ENCODE measurements at regions not wholly inside any gene's neighbourhood (a gene's known extent, or its start where the extent isn't known, plus 50 kb on each side); places are given as distances from the start of the nearest gene placed in this dataset.

- no peaks in the 10 kb centered on the region for H3K27me3 Mint-ChIP-seq (ENCODE audit: low read depth)
- Histone ChIP-seq H3K18ac (ENCODE audit: insufficient read length, low read depth, low read length) (no peak overlapping the region), H3K4ac (ENCODE audit: low read depth, low read length) (no peak overlapping the region), H3T11ph (ENCODE audit: low read length) (no peak overlapping the region), H3K14ac (ENCODE audit: insufficient read depth, low read length) (no peak overlapping the region), H3K56ac (ENCODE audit: insufficient read length, low read depth, low read length) (no peak overlapping the region), H3K27ac (ENCODE audit: insufficient read length, low read depth, low read length) (no peak overlapping the region), H3K4me2 (ENCODE audit: insufficient read depth, insufficient read length, low read length) (no peak overlapping the region), H3K23me2 (ENCODE audit: insufficient read length, low read depth, low read length, poor library complexity, severe bottlenecking) (no peaks in the 10 kb centered on the region), H2AK5ac (ENCODE audit: insufficient read length, low read length) (no peak overlapping the region), H2BK120ac (ENCODE audit: low read depth, low read length, poor library complexity, severe bottlenecking) (no peak overlapping the region), H2BK12ac (ENCODE audit: insufficient read length, low read depth, low read length) (no peak overlapping the region), H4K91ac (ENCODE audit: insufficient read length, low read depth, low read length) (no peak overlapping the region), H3K4me1 (ENCODE audit: insufficient read depth, low read length) (peaks cover 2% of the 10 kb centered on the region; the same call in 1 of the 2 replicates), H3K9ac (ENCODE audit: extremely low read depth, insufficient read length, low read length) (no peak overlapping the region), H2AFZ (ENCODE audit: low read length) (no peak overlapping the region), H2BK15ac (ENCODE audit: low read depth, low read length) (no peak overlapping the region), H3K79me2 (ENCODE audit: insufficient read depth, low read length) (no peaks in the 10 kb centered on the region), H2BK5ac (ENCODE audit: insufficient read length, low read length) (no peak overlapping the region), H4K20me1 (ENCODE audit: control insufficient read depth, insufficient read depth, insufficient read length) (no peaks in the 10 kb centered on the region), H3K9me3 (ENCODE audit: control insufficient read depth, low read depth, low read length) (no peaks in the 10 kb centered on the region), H4K5ac (ENCODE audit: insufficient read length, low read depth, low read length) (no peak overlapping the region), H2BK20ac (ENCODE audit: low read depth, low read length, poor library complexity, severe bottlenecking) (no peak overlapping the region), H3K27me3 (ENCODE audit: insufficient read depth, low read length) (no peaks in the 10 kb centered on the region), H4K8ac (replicated peaks; ENCODE audit: insufficient read length, low read depth, low read length) (no peak overlapping the region), H3K23ac (ENCODE audit: insufficient read length, low read depth, low read length) (no peak overlapping the region), H3K79me1 (ENCODE audit: insufficient read depth, low read depth, low read length, poor library complexity, severe bottlenecking) (no peaks in the 10 kb centered on the region)
- WGBS (ENCODE audit: extremely low coverage, insufficient read length, low lambda C conversion rate), result no CpG with 5 or more reads among the region's 2 CpGs
- no peak overlapping the region for H3K4me3 Mint-ChIP-seq
- DNase-seq, result no peak
- H3K9me3 Mint-ChIP-seq, result peaks cover 0 to 12% of the 10 kb centered on the region in 2 experiments; a peak in 4 of 5 replicates
- peaks cover 0 to 9% (median 0%) of the 10 kb centered on the region in 3 experiments; a peak in 3 of 7 replicates for H3K36me3 Mint-ChIP-seq (ENCODE audit: insufficient read depth in 1 of 3, low read depth in 3 of 3)
- TF ChIP-seq CTCF (conservative IDR thresholded peaks at IDR 0.05), result no peak
- no peak overlapping the region for H3K27ac Mint-ChIP-seq
- peaks cover 13 to 18% of the 10 kb centered on the region in 2 experiments for H3K4me1 Mint-ChIP-seq
These were observed 244.3 kb downstream of the CSNK1G3 start for GRCh38 chr5:123756318-123756665.
